EH (cell line): ENCODE measurements at regions not wholly inside any gene's neighbourhood (a gene's known extent, or its start where the extent isn't known, plus 50 kb on each side); places are given as distances from the start of the nearest gene placed in this dataset.

Experiments used
- DNase-seq: peaks from one replicate; pipeline ENCODE4 v3.0.0-alpha.2; 2015; ENCODE audit warnings: low read depth

- no peak for DNase-seq
Measured at GRCh38 chr12:125225641-125226040, 160.4 kb downstream of the AACS start.

GRCh38 chr12:125228519-125229260 lies 163.5 kb downstream of the AACS start:
- no peak for DNase-seq

- no peak for DNase-seq
Measured at GRCh38 chr12:125229878-125230530, 164.8 kb downstream of the AACS start.

- no peak for DNase-seq
Measured at GRCh38 chr12:125233319-125233718, 168.1 kb downstream of the AACS start.

- DNase-seq: no peak
Measured at GRCh38 chr12:125239563-125239962, 174.3 kb downstream of the AACS start.

GRCh38 chr12:125240717-125241116 lies 175.5 kb downstream of the AACS start:
- DNase-seq: no peak

GRCh38 chr12:125243811-125244210 lies 178.6 kb downstream of the AACS start:
- no peak for DNase-seq

- DNase-seq: no peak
Measured at GRCh38 chr12:125244338-125244737, 179.1 kb downstream of the AACS start.

GRCh38 chr12:125245581-125246557 lies 180.6 kb downstream of the AACS start:
- no peak for DNase-seq

GRCh38 chr12:125247477-125247876 lies 182.2 kb downstream of the AACS start:
- no peak for DNase-seq

- DNase-seq: no peak
Measured at GRCh38 chr12:125249066-125249824, 184.0 kb downstream of the AACS start.

GRCh38 chr12:125249932-125250331 lies 184.7 kb downstream of the AACS start:
- no peak for DNase-seq

- no peak for DNase-seq
Measured at GRCh38 chr12:125254236-125254635, 189.0 kb downstream of the AACS start.

- DNase-seq: no peak
Measured at GRCh38 chr12:125254856-125255255, 189.6 kb downstream of the AACS start.

- no peak for DNase-seq
Measured at GRCh38 chr12:125255935-125256633, 190.8 kb downstream of the AACS start.

- no peak for DNase-seq
Measured at GRCh38 chr12:125256634-125256936, 191.3 kb downstream of the AACS start.

- no peak for DNase-seq
Measured at GRCh38 chr12:125259178-125259867, 194.1 kb downstream of the AACS start.

GRCh38 chr12:125262851-125263250 lies 197.6 kb downstream of the AACS start:
- DNase-seq: no peak

GRCh38 chr12:125263385-125263784 lies 198.2 kb downstream of the AACS start:
- no peak for DNase-seq

GRCh38 chr12:125267114-125267513 lies 201.9 kb downstream of the AACS start:
- DNase-seq: no peak

- DNase-seq: no peak
Measured at GRCh38 chr12:125269276-125269675, 204.0 kb downstream of the AACS start.
